ENCODE measurements at regions not wholly inside any gene's neighbourhood (a gene's known extent, or its start where the extent isn't known, plus 50 kb on each side); places are given as distances from the start of the nearest gene placed in this dataset.

GRCh38 chr3:135868801-135869200, 96.7 kb upstream of the PPP2R3A start:
- no peak for TF ChIP-seq POLR2A (IDR thresholded peaks at IDR 0.05; ENCODE audit: extremely low read depth, insufficient read length)
- TF ChIP-seq CTCF (IDR thresholded peaks at IDR 0.05; ENCODE audit: low read depth, low read length): no peak
